WTC11 (cell line): ENCODE measurements at regions not wholly inside any gene's neighbourhood (a gene's known extent, or its start where the extent isn't known, plus 50 kb on each side); places are given as distances from the start of the nearest gene placed in this dataset.

ENCODE experiments used
- CREB1 ChIP-seq: sonication (generic); formaldehyde crosslinking; IDR thresholded peaks from 2 replicates; pipeline ENCODE4 v1.8.0; 2023; ENCODE audit warnings: mild to moderate bottlenecking, missing genetic modification reagents
- CREM ChIP-seq: sonication (generic); formaldehyde crosslinking; IDR thresholded peaks from 2 replicates; pipeline ENCODE4 v1.8.1; 2022; ENCODE audit warnings: mild to moderate bottlenecking, missing genetic modification reagents, moderate library complexity
- ELF4 ChIP-seq: sonication (generic); formaldehyde crosslinking; IDR thresholded peaks from 2 replicates; pipeline ENCODE4 v1.8.1; 2022; ENCODE audit warnings: low read depth, mild to moderate bottlenecking, moderate library complexity, missing genetic modification reagents
- FOXJ3 ChIP-seq: sonication (generic); formaldehyde crosslinking; IDR thresholded peaks from 2 replicates; pipeline ENCODE4 v1.9.0; 2021; ENCODE audit warnings: missing genetic modification reagents, mild to moderate bottlenecking, borderline replicate concordance
- FOXK1 ChIP-seq: sonication (generic); formaldehyde crosslinking; IDR thresholded peaks from 2 replicates; pipeline ENCODE4 v1.8.0; 2022; ENCODE audit warnings: mild to moderate bottlenecking, moderate library complexity, missing genetic modification reagents
- FOXP1 ChIP-seq: sonication (generic); formaldehyde crosslinking; IDR thresholded peaks from 2 replicates; pipeline ENCODE4 v1.8.0; 2022; ENCODE audit warnings: missing genetic modification reagents, mild to moderate bottlenecking, moderate library complexity, borderline replicate concordance
- GABPB1 ChIP-seq: sonication (generic); formaldehyde crosslinking; IDR thresholded peaks from 2 replicates; pipeline ENCODE4 v1.8.1; 2023; ENCODE audit warnings: mild to moderate bottlenecking, missing genetic modification reagents
- GTF2I ChIP-seq: fragments of 250-450 bp; sonication (Bioruptor Pico); conservative IDR thresholded peaks from 2 replicates; pipeline ENCODE4 v1.4.0; 2021; ENCODE audit warnings: mild to moderate bottlenecking
- IRF2 ChIP-seq: sonication (generic); formaldehyde crosslinking; IDR thresholded peaks from 2 replicates; pipeline ENCODE4 v1.8.0; 2022; ENCODE audit warnings: low read depth, missing genetic modification reagents, borderline replicate concordance
- JUN ChIP-seq: sonication (generic); formaldehyde crosslinking; IDR thresholded peaks from 2 replicates; pipeline ENCODE4 v1.8.0; 2023; ENCODE audit warnings: mild to moderate bottlenecking, missing genetic modification reagents
- KAT7 ChIP-seq: sonication (generic); formaldehyde crosslinking; IDR thresholded peaks from 2 replicates; pipeline ENCODE4 v1.8.1; 2023; ENCODE audit warnings: missing genetic modification reagents, mild to moderate bottlenecking, borderline replicate concordance
- MYBL2 ChIP-seq: sonication (generic); formaldehyde crosslinking; IDR thresholded peaks from 2 replicates; pipeline ENCODE4 v1.8.1; 2023; ENCODE audit warnings: mild to moderate bottlenecking, moderate library complexity, missing genetic modification reagents
- OVOL2 ChIP-seq: fragments of 250-450 bp; sonication (Bioruptor Pico); IDR thresholded peaks from 2 replicates; pipeline ENCODE4 v1.9.0; 2021; ENCODE audit warnings: mild to moderate bottlenecking, borderline replicate concordance
- PRRX2 ChIP-seq: fragments of 250-450 bp; sonication (Bioruptor Pico); IDR thresholded peaks from 2 replicates; pipeline ENCODE4 v1.8.0; 2021; ENCODE audit warnings: mild to moderate bottlenecking
- RORB ChIP-seq: fragments of 250-450 bp; sonication (Bioruptor Pico); IDR thresholded peaks from 2 replicates; pipeline ENCODE4 v1.9.0; 2021; ENCODE audit warnings: mild to moderate bottlenecking
- SOX15 ChIP-seq: fragments of 250-450 bp; sonication (Bioruptor Pico); IDR thresholded peaks from 2 replicates; pipeline ENCODE4 v1.9.0; 2021; ENCODE audit warnings: mild to moderate bottlenecking
- SP1 ChIP-seq: sonication (generic); formaldehyde crosslinking; conservative IDR thresholded peaks from 2 replicates; pipeline ENCODE4 v1.8.1; 2022; ENCODE audit warnings: missing genetic modification reagents
- TEAD4 ChIP-seq: sonication (generic); formaldehyde crosslinking; IDR thresholded peaks from 2 replicates; pipeline ENCODE4 v1.8.0; 2022; ENCODE audit warnings: mild to moderate bottlenecking, missing genetic modification reagents
- TP53 ChIP-seq: sonication (generic); formaldehyde crosslinking; IDR thresholded peaks from 2 replicates; pipeline ENCODE4 v1.8.1; 2023; ENCODE audit warnings: mild to moderate bottlenecking, missing genetic modification reagents
- ZBTB21 ChIP-seq: sonication (generic); formaldehyde crosslinking; IDR thresholded peaks from 2 replicates; pipeline ENCODE4 v1.8.1; 2023; ENCODE audit warnings: mild to moderate bottlenecking, missing genetic modification reagents, borderline replicate concordance
- ZNF121 ChIP-seq: sonication (generic); formaldehyde crosslinking; IDR thresholded peaks from 2 replicates; pipeline ENCODE4 v1.8.0; 2023; ENCODE audit warnings: missing genetic modification reagents
- ZNF263 ChIP-seq: sonication (generic); formaldehyde crosslinking; IDR thresholded peaks from 2 replicates; pipeline ENCODE4 v1.8.1; 2022; ENCODE audit warnings: low read depth, mild to moderate bottlenecking, moderate library complexity, missing genetic modification reagents
- ZNF396 ChIP-seq: fragments of 250-450 bp; sonication (Bioruptor Pico); IDR thresholded peaks from 2 replicates; pipeline ENCODE4 v1.8.0; 2021; ENCODE audit warnings: mild to moderate bottlenecking, moderate library complexity, borderline replicate concordance
- ZNF416 ChIP-seq: fragments of 250-450 bp; sonication (Bioruptor Pico); IDR thresholded peaks from 2 replicates; pipeline ENCODE4 v1.9.0; 2021; ENCODE audit warnings: mild to moderate bottlenecking, inconsistent platforms
- TF ChIP-seq, protein P1 (sequence below): sonication (generic); formaldehyde crosslinking; IDR thresholded peaks from 2 replicates; pipeline ENCODE4 v1.8.0; 2023; ENCODE audit warnings: missing genetic modification reagents
- TF ChIP-seq, protein P2 (sequence below): fragments of 250-450 bp; sonication (Bioruptor Pico); IDR thresholded peaks from 2 replicates; pipeline ENCODE4 v1.9.0; 2021; ENCODE audit warnings: mild to moderate bottlenecking
- TF ChIP-seq, protein P3 (sequence below): fragments of 200-600 bp; IDR thresholded peaks from 2 replicates; pipeline ENCODE4 v1.8.0; 2022; ENCODE audit warnings: antibody characterized with exemption
- TF ChIP-seq, protein P4 (sequence below): sonication (generic); formaldehyde crosslinking; IDR thresholded peaks from 2 replicates; pipeline ENCODE4 v1.8.1; 2022; ENCODE audit warnings: mild to moderate bottlenecking, missing genetic modification reagents, moderate library complexity, borderline replicate concordance
- TF ChIP-seq, protein P5 (sequence below): sonication (generic); formaldehyde crosslinking; IDR thresholded peaks from 2 replicates; pipeline ENCODE4 v1.8.0; 2022; ENCODE audit warnings: missing genetic modification reagents

DNA sequence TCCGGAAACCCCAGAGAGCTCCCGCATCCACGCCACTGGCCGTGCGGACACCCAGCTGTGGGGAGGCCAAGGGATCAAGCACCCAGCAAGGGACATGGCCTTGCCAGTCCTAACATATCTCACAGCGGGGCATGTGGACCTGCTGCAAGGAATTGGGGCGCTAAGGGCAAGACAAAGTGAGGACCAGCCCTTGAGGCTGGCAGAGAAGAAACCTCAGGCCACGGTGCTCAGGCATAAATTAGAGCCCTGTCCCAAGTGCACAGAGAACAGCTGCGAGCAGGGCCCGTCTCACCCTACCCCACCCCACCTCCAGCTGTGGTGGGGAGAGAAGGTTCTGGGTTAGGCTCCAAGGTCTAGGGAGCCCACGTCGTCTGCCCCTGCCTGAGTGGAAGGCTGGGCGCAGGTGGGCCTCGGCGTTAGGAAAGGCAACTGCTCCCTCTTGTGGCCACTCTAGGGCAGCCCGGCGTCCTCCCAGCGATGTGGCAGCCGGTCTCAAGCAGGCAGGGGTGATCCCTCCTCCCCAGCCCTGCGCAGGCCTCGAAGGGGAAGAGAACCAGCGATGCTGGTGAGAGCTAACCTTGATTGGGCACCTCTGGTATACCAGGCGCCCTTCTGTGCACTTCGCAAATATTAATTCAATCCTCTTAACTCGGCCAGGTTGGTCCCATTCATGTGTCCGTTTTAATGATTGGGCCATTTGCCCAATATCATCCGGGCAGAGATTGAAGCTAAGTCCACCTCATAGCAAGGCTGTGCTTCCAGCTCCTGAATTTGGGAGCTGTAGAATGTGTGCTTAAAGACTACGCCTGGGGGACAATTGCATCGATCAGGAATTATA, 235.8 kb downstream of the NFATC2 start (continued):
- TF ChIP-seq, protein P1, sequence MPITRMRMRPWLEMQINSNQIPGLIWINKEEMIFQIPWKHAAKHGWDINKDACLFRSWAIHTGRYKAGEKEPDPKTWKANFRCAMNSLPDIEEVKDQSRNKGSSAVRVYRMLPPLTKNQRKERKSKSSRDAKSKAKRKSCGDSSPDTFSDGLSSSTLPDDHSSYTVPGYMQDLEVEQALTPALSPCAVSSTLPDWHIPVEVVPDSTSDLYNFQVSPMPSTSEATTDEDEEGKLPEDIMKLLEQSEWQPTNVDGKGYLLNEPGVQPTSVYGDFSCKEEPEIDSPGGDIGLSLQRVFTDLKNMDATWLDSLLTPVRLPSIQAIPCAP (CRISPR knock-in tag), result 0 out of 2 replicates have a peak, but pooled peaks have one; percentile 28
- TF ChIP-seq FOXK1 (CRISPR knock-in tag), result 0 out of 2 replicates have a peak, but pooled peaks have one; percentile 54
- TF ChIP-seq IRF2 (CRISPR knock-in tag), result no peak
- no peak for TF ChIP-seq OVOL2 (CRISPR knock-in tag)
- no peak for TF ChIP-seq TP53 (CRISPR knock-in tag)
- TF ChIP-seq, protein P2, sequence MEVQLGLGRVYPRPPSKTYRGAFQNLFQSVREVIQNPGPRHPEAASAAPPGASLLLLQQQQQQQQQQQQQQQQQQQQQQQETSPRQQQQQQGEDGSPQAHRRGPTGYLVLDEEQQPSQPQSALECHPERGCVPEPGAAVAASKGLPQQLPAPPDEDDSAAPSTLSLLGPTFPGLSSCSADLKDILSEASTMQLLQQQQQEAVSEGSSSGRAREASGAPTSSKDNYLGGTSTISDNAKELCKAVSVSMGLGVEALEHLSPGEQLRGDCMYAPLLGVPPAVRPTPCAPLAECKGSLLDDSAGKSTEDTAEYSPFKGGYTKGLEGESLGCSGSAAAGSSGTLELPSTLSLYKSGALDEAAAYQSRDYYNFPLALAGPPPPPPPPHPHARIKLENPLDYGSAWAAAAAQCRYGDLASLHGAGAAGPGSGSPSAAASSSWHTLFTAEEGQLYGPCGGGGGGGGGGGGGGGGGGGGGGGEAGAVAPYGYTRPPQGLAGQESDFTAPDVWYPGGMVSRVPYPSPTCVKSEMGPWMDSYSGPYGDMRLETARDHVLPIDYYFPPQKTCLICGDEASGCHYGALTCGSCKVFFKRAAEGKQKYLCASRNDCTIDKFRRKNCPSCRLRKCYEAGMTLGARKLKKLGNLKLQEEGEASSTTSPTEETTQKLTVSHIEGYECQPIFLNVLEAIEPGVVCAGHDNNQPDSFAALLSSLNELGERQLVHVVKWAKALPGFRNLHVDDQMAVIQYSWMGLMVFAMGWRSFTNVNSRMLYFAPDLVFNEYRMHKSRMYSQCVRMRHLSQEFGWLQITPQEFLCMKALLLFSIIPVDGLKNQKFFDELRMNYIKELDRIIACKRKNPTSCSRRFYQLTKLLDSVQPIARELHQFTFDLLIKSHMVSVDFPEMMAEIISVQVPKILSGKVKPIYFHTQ (CRISPR knock-in tag), result no peak
- no peak for TF ChIP-seq JUN (CRISPR knock-in tag)
- no peak for TF ChIP-seq ZNF396 (CRISPR knock-in tag)
- TF ChIP-seq CREM, result no peak
- TF ChIP-seq, protein P3, sequence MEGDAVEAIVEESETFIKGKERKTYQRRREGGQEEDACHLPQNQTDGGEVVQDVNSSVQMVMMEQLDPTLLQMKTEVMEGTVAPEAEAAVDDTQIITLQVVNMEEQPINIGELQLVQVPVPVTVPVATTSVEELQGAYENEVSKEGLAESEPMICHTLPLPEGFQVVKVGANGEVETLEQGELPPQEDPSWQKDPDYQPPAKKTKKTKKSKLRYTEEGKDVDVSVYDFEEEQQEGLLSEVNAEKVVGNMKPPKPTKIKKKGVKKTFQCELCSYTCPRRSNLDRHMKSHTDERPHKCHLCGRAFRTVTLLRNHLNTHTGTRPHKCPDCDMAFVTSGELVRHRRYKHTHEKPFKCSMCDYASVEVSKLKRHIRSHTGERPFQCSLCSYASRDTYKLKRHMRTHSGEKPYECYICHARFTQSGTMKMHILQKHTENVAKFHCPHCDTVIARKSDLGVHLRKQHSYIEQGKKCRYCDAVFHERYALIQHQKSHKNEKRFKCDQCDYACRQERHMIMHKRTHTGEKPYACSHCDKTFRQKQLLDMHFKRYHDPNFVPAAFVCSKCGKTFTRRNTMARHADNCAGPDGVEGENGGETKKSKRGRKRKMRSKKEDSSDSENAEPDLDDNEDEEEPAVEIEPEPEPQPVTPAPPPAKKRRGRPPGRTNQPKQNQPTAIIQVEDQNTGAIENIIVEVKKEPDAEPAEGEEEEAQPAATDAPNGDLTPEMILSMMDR, result peak; percentile 88
- TF ChIP-seq CREB1 (CRISPR knock-in tag), result no peak
- TF ChIP-seq ZNF121 (CRISPR knock-in tag), result no peak
- no peak for TF ChIP-seq RORB (CRISPR knock-in tag)
- TF ChIP-seq ZNF263 (CRISPR knock-in tag), result peak; percentile 67; the same call in 1 of the 2 replicates
- 0 out of 2 replicates have a peak, but pooled peaks have one; percentile 26 for TF ChIP-seq TEAD4
- no peak for TF ChIP-seq PRRX2 (CRISPR knock-in tag)
- 0 out of 2 replicates have a peak, but pooled peaks have one; percentile 52 for TF ChIP-seq ZBTB21
- TF ChIP-seq, protein P4, sequence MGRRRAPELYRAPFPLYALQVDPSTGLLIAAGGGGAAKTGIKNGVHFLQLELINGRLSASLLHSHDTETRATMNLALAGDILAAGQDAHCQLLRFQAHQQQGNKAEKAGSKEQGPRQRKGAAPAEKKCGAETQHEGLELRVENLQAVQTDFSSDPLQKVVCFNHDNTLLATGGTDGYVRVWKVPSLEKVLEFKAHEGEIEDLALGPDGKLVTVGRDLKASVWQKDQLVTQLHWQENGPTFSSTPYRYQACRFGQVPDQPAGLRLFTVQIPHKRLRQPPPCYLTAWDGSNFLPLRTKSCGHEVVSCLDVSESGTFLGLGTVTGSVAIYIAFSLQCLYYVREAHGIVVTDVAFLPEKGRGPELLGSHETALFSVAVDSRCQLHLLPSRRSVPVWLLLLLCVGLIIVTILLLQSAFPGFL (CRISPR knock-in tag), result no peak
- TF ChIP-seq FOXJ3 (CRISPR knock-in tag), result no peak
- no peak for TF ChIP-seq GABPB1
- peak; percentile 56; the same call in 1 of the 2 replicates for TF ChIP-seq FOXP1 (CRISPR knock-in tag)
- TF ChIP-seq ELF4 (CRISPR knock-in tag), result no peak
- no peak for TF ChIP-seq GTF2I
- TF ChIP-seq MYBL2, result no peak
- no peak for TF ChIP-seq SOX15 (CRISPR knock-in tag)
- no peak for TF ChIP-seq ZNF416 (CRISPR knock-in tag)
- no peak for TF ChIP-seq KAT7
- peak; percentile 63 for TF ChIP-seq SP1
- TF ChIP-seq, protein P5, sequence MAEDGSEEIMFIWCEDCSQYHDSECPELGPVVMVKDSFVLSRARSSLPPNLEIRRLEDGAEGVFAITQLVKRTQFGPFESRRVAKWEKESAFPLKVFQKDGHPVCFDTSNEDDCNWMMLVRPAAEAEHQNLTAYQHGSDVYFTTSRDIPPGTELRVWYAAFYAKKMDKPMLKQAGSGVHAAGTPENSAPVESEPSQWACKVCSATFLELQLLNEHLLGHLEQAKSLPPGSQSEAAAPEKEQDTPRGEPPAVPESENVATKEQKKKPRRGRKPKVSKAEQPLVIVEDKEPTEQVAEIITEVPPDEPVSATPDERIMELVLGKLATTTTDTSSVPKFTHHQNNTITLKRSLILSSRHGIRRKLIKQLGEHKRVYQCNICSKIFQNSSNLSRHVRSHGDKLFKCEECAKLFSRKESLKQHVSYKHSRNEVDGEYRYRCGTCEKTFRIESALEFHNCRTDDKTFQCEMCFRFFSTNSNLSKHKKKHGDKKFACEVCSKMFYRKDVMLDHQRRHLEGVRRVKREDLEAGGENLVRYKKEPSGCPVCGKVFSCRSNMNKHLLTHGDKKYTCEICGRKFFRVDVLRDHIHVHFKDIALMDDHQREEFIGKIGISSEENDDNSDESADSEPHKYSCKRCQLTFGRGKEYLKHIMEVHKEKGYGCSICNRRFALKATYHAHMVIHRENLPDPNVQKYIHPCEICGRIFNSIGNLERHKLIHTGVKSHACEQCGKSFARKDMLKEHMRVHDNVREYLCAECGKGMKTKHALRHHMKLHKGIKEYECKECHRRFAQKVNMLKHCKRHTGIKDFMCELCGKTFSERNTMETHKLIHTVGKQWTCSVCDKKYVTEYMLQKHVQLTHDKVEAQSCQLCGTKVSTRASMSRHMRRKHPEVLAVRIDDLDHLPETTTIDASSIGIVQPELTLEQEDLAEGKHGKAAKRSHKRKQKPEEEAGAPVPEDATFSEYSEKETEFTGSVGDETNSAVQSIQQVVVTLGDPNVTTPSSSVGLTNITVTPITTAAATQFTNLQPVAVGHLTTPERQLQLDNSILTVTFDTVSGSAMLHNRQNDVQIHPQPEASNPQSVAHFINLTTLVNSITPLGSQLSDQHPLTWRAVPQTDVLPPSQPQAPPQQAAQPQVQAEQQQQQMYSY (CRISPR knock-in tag), result no peak
